Parathyroid adenoma (tissue), 2 donors: ENCODE measurements at regions not wholly inside any gene's neighbourhood (a gene's known extent, or its start where the extent isn't known, plus 50 kb on each side); places are given as distances from the start of the nearest gene placed in this dataset.

Experiments
- H2AFZ ChIP-seq: fragments of 300-600 bp; sonication (generic); one replicate; pipeline ENCODE4 v1.7.0; 2017; ENCODE audit warnings: antibody characterized with exemption, mild to moderate bottlenecking
- H3K27ac ChIP-seq: fragments of 300-600 bp; sonication (generic); one replicate; pipeline ENCODE4 v1.7.0; 2017
- H3K27me3 ChIP-seq: fragments of 300-600 bp; sonication (generic); one replicate; pipeline ENCODE4 v1.7.0; 2017; ENCODE audit warnings: low read length; ENCODE audit not compliant: control insufficient read depth, insufficient read depth
- H3K36me3 ChIP-seq: fragments of 300-600 bp; sonication (generic); one replicate; pipeline ENCODE4 v1.7.0; 2017; ENCODE audit warnings: low read length; ENCODE audit not compliant: control insufficient read depth, insufficient read depth
- H3K4me1 ChIP-seq: fragments of 300-600 bp; sonication (generic); one replicate; pipeline ENCODE4 v1.7.0; 2017; ENCODE audit warnings: control low read depth
- H3K4me2 ChIP-seq: fragments of 300-600 bp; sonication (generic); one replicate; pipeline ENCODE4 v1.7.0; 2017; ENCODE audit warnings: low read length
- H3K4me3 ChIP-seq: fragments of 300-600 bp; sonication (generic); one replicate; pipeline ENCODE4 v1.7.0; 2017; ENCODE audit warnings: low read depth, low read length
- H3K79me2 ChIP-seq: fragments of 300-600 bp; sonication (generic); one replicate; pipeline ENCODE4 v1.7.0; 2017; ENCODE audit warnings: control low read depth
- H3K9ac ChIP-seq: fragments of 300-600 bp; sonication (generic); one replicate; pipeline ENCODE4 v1.7.0; 2017; ENCODE audit warnings: mild to moderate bottlenecking
- H3K9me3 ChIP-seq: fragments of 300-600 bp; sonication (generic); one replicate; pipeline ENCODE4 v1.7.0; 2017; ENCODE audit warnings: low read length; ENCODE audit not compliant: control insufficient read depth
- CTCF ChIP-seq: fragments of 300-600 bp; sonication (generic); IDR thresholded peaks from one replicate; pipeline ENCODE4 v1.7.0; 2017; ENCODE audit warnings: antibody characterized with exemption, mild to moderate bottlenecking
- donor health status: primary hyperparathyroidism.

GRCh38 chr3:81154611-81155143 lies 606.8 kb downstream of the GBE1 start:
- no peak overlapping the region for H2AFZ ChIP-seq
- TF ChIP-seq CTCF = no peak
- H3K36me3 ChIP-seq = no peaks in the 10 kb centered on the region
- H3K4me1 ChIP-seq = no peaks in the 10 kb centered on the region
- no peaks in the 10 kb centered on the region for H3K79me2 ChIP-seq
- no peak overlapping the region for H3K27ac ChIP-seq
- no peak overlapping the region for H3K9ac ChIP-seq
- no peak overlapping the region for H3K4me3 ChIP-seq
- H3K27me3 ChIP-seq = no peaks in the 10 kb centered on the region
- H3K4me2 ChIP-seq = no peak overlapping the region
- H3K9me3 ChIP-seq = no peaks in the 10 kb centered on the region

- no peak overlapping the region for H2AFZ ChIP-seq
- no peak overlapping the region for H3K4me3 ChIP-seq
Observed at GRCh38 chr3:81152156-81152555, 609.3 kb downstream of the GBE1 start.

GRCh38 chr3:81132995-81133394 lies 628.5 kb downstream of the GBE1 start:
- Histone ChIP-seq H3K36me3 (no peaks in the 10 kb centered on the region), H3K9ac (no peak overlapping the region), H3K4me2 (no peak overlapping the region), H3K4me3 (no peak overlapping the region), H3K27me3 (no peaks in the 10 kb centered on the region), H3K9me3 (no peaks in the 10 kb centered on the region), H2AFZ (no peak overlapping the region), H3K27ac (no peak overlapping the region), H3K79me2 (no peaks in the 10 kb centered on the region), H3K4me1 (no peaks in the 10 kb centered on the region)
- TF ChIP-seq CTCF = no peak

More at GRCh38 chr3:81152156-81152555, 609.3 kb downstream of the GBE1 start:
- no peaks in the 10 kb centered on the region for H3K27me3 ChIP-seq
- no peak overlapping the region for H3K9ac ChIP-seq
- H3K79me2 ChIP-seq = no peaks in the 10 kb centered on the region
- H3K36me3 ChIP-seq = no peaks in the 10 kb centered on the region
- no peak overlapping the region for H3K4me2 ChIP-seq
- H3K4me1 ChIP-seq = no peaks in the 10 kb centered on the region
- no peaks in the 10 kb centered on the region for H3K9me3 ChIP-seq
- no peak overlapping the region for H3K27ac ChIP-seq
- TF ChIP-seq CTCF = no peak

- H2AFZ ChIP-seq = no peak overlapping the region
- no peak overlapping the region for H3K9ac ChIP-seq
- no peaks in the 10 kb centered on the region for H3K9me3 ChIP-seq
- H3K4me3 ChIP-seq = no peak overlapping the region
- H3K27me3 ChIP-seq = no peaks in the 10 kb centered on the region
- no peaks in the 10 kb centered on the region for H3K4me1 ChIP-seq
- no peaks in the 10 kb centered on the region for H3K79me2 ChIP-seq
- TF ChIP-seq CTCF = no peak
- H3K4me2 ChIP-seq = no peak overlapping the region
- no peak overlapping the region for H3K27ac ChIP-seq
- H3K36me3 ChIP-seq = no peaks in the 10 kb centered on the region
Observed at GRCh38 chr3:81105789-81106488, 655.5 kb downstream of the GBE1 start.

DNA sequence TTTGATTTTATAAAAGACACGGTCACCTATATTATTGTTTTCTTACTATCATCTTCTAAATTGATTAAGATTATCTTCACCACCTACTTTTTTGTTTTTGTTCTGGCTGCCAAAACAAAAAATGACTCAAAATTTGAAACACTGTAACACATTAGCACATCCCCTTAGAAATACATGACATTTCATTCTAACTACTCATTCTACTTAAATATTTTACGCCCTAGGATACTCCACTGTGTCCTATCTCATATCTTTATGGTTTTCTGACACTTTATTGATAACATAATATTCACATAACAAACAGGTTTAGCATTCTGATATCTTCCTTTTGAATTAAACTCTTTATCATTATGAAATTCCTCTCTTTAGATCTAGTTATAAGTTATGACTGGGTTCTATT lies 656.2 kb downstream of the GBE1 start:
- no peak overlapping the region for H2AFZ ChIP-seq
- H3K4me3 ChIP-seq = no peak overlapping the region
- no peaks in the 10 kb centered on the region for H3K9me3 ChIP-seq
- no peaks in the 10 kb centered on the region for H3K27me3 ChIP-seq
- no peak overlapping the region for H3K4me2 ChIP-seq
- no peak overlapping the region for H3K27ac ChIP-seq
- H3K36me3 ChIP-seq = no peaks in the 10 kb centered on the region
- H3K4me1 ChIP-seq = no peaks in the 10 kb centered on the region
- H3K9ac ChIP-seq = no peak overlapping the region
- H3K79me2 ChIP-seq = no peaks in the 10 kb centered on the region
- TF ChIP-seq CTCF = no peak
